ENCODE measurements at regions not wholly inside any gene's neighbourhood (a gene's known extent, or its start where the extent isn't known, plus 50 kb on each side); places are given as distances from the start of the nearest gene placed in this dataset.

- TF ChIP-seq GATA3 (IDR thresholded peaks at IDR 0.05; ENCODE audit: low read depth, low read length) (no peak), GATA2 (IDR thresholded peaks at IDR 0.05; ENCODE audit: low read depth, low read length) (no peak)
Observed at GRCh38 chr13:94813920-94814475, 101.7 kb upstream of the SOX21 start.
